ENCODE measurements at regions not wholly inside any gene's neighbourhood (a gene's known extent, or its start where the extent isn't known, plus 50 kb on each side); places are given as distances from the start of the nearest gene placed in this dataset.

DNA sequence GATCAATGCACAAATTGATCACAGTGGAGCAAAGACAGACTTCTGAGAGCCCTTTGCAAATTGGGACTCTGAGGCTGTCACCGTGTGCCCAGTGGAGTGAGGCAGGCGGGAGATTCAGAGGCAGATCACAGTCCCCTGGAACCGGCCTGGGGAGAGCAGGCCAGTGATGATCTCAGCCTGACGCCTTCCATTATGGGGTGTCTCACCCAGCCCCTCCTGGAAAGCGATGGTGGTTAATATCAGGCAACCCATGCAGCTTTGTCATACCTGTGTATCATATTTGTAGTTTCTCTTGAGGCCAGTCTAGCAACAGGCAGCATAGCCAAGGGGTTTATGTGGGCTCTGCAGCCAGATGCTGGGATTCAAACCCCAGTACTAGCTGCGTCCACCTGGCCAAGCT is 147.8 kb downstream of the EMX2 start:
- TF ChIP-seq, protein P1, sequence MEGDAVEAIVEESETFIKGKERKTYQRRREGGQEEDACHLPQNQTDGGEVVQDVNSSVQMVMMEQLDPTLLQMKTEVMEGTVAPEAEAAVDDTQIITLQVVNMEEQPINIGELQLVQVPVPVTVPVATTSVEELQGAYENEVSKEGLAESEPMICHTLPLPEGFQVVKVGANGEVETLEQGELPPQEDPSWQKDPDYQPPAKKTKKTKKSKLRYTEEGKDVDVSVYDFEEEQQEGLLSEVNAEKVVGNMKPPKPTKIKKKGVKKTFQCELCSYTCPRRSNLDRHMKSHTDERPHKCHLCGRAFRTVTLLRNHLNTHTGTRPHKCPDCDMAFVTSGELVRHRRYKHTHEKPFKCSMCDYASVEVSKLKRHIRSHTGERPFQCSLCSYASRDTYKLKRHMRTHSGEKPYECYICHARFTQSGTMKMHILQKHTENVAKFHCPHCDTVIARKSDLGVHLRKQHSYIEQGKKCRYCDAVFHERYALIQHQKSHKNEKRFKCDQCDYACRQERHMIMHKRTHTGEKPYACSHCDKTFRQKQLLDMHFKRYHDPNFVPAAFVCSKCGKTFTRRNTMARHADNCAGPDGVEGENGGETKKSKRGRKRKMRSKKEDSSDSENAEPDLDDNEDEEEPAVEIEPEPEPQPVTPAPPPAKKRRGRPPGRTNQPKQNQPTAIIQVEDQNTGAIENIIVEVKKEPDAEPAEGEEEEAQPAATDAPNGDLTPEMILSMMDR (conservative IDR thresholded peaks at IDR 0.05 in 1 of 2, IDR thresholded peaks at IDR 0.05 in 1 of 2; ENCODE audit: low read depth in 1 of 2, low read length in 2 of 2): no peak
- TF ChIP-seq EZH2 (IDR thresholded peaks at IDR 0.05; ENCODE audit: low read length, missing control alignments): no peak
